WTC11 (cell line): ENCODE measurements at regions not wholly inside any gene's neighbourhood (a gene's known extent, or its start where the extent isn't known, plus 50 kb on each side); places are given as distances from the start of the nearest gene placed in this dataset.

Source experiments
- ATAC-seq: fragments of 200-7000 bp; cut with Tn5 transposase; 2 replicates; pipeline ENCODE4 v1.10.0; 2021; ENCODE audit warnings: mild to moderate bottlenecking, moderate library complexity
- CTCF ChIA-PET: fragments of 300-600 bp; sonication (Branson Sonifier 250); formaldehyde crosslinking; loops from one replicate; lab custom pipeline; 2021; ENCODE audit warnings: antibody characterized with exemption; lab: Charles Lee
- POLR2A ChIA-PET: fragments of 350-600 bp; sonication (Branson Sonifier 250); formaldehyde crosslinking; loops from one replicate; lab custom pipeline; 2021; ENCODE audit warnings: antibody characterized with exemption; lab: Charles Lee
- DNase-seq: peaks from one replicate; pipeline ENCODE4 v3.0.0; 2021; ENCODE audit warnings: low spot score
- H3K27ac Mint-ChIP-seq: 2 replicates; pipeline ENCODE4 v1.8.0; 2021; ENCODE audit warnings: mixed read lengths
- H3K27me3 Mint-ChIP-seq: 2 replicates; pipeline ENCODE4 v1.8.0; 2021; ENCODE audit warnings: low read depth, mild to moderate bottlenecking, moderate library complexity, mixed read lengths
- H3K36me3 Mint-ChIP-seq: 2 replicates; pipeline ENCODE4 v1.8.0; 2021; ENCODE audit warnings: mixed read lengths
- H3K4me1 Mint-ChIP-seq: 2 replicates; pipeline ENCODE4 v1.8.0; 2022; ENCODE audit warnings: mixed read lengths
- H3K4me3 Mint-ChIP-seq: 2 replicates; pipeline ENCODE4 v1.8.0; 2021; ENCODE audit warnings: mild to moderate bottlenecking, moderate library complexity, mixed read lengths
- H3K9me3 Mint-ChIP-seq: 2 replicates; pipeline ENCODE4 v1.8.0; 2021; ENCODE audit warnings: mixed read lengths
- ATF1 ChIP-seq: sonication (generic); formaldehyde crosslinking; IDR thresholded peaks from 2 replicates; pipeline ENCODE4 v1.8.1; 2023; ENCODE audit warnings: mild to moderate bottlenecking, moderate library complexity, missing genetic modification reagents
- ELF4 ChIP-seq: sonication (generic); formaldehyde crosslinking; IDR thresholded peaks from 2 replicates; pipeline ENCODE4 v1.8.1; 2022; ENCODE audit warnings: low read depth, mild to moderate bottlenecking, moderate library complexity, missing genetic modification reagents
- EMX1 ChIP-seq: fragments of 250-450 bp; sonication (Bioruptor Pico); IDR thresholded peaks from 2 replicates; pipeline ENCODE4 v1.8.0; 2021; ENCODE audit warnings: mild to moderate bottlenecking
- FOXP1 ChIP-seq: sonication (generic); formaldehyde crosslinking; IDR thresholded peaks from 2 replicates; pipeline ENCODE4 v1.8.0; 2022; ENCODE audit warnings: missing genetic modification reagents, mild to moderate bottlenecking, moderate library complexity, borderline replicate concordance
- NFE2L1 ChIP-seq: sonication (generic); formaldehyde crosslinking; IDR thresholded peaks from 2 replicates; pipeline ENCODE4 v1.8.1; 2023; ENCODE audit warnings: missing genetic modification reagents
- NR2C2 ChIP-seq: sonication (generic); formaldehyde crosslinking; IDR thresholded peaks from 2 replicates; pipeline ENCODE4 v1.8.0; 2022; ENCODE audit warnings: mild to moderate bottlenecking, missing genetic modification reagents
- RORB ChIP-seq: fragments of 250-450 bp; sonication (Bioruptor Pico); IDR thresholded peaks from 2 replicates; pipeline ENCODE4 v1.9.0; 2021; ENCODE audit warnings: mild to moderate bottlenecking
- SP1 ChIP-seq: sonication (generic); formaldehyde crosslinking; conservative IDR thresholded peaks from 2 replicates; pipeline ENCODE4 v1.8.1; 2022; ENCODE audit warnings: missing genetic modification reagents
- TCF7 ChIP-seq: sonication (generic); formaldehyde crosslinking; IDR thresholded peaks from 2 replicates; pipeline ENCODE4 v1.8.0; 2022; ENCODE audit warnings: mild to moderate bottlenecking, low read depth, missing genetic modification reagents, moderate library complexity
- TF ChIP-seq, protein P1 (sequence below): sonication (generic); formaldehyde crosslinking; conservative IDR thresholded peaks from 2 replicates; pipeline ENCODE4 v1.8.1; 2022; ENCODE audit warnings: mild to moderate bottlenecking, missing genetic modification reagents
- TF ChIP-seq, protein P2 (sequence below): sonication (generic); formaldehyde crosslinking; IDR thresholded peaks from 2 replicates; pipeline ENCODE4 v1.8.0; 2022; ENCODE audit warnings: mild to moderate bottlenecking, missing genetic modification reagents
- TF ChIP-seq, protein P3 (sequence below): sonication (generic); formaldehyde crosslinking; IDR thresholded peaks from 2 replicates; pipeline ENCODE4 v1.8.1; 2023; ENCODE audit warnings: mild to moderate bottlenecking, missing genetic modification reagents, borderline replicate concordance
- TF ChIP-seq, protein P4 (sequence below): sonication (generic); formaldehyde crosslinking; IDR thresholded peaks from 2 replicates; pipeline ENCODE4 v1.8.0; 2023; ENCODE audit warnings: missing genetic modification reagents, mild to moderate bottlenecking, borderline replicate concordance
- TF ChIP-seq, protein P5 (sequence below): sonication (generic); formaldehyde crosslinking; IDR thresholded peaks from 2 replicates; pipeline ENCODE4 v1.8.1; 2022; ENCODE audit warnings: missing genetic modification reagents, borderline replicate concordance
- TF ChIP-seq, protein P6 (sequence below): fragments of 250-450 bp; sonication (Bioruptor Pico); IDR thresholded peaks from 2 replicates; pipeline ENCODE4 v2.1.2; 2022; ENCODE audit warnings: mild to moderate bottlenecking, moderate library complexity

DNA sequence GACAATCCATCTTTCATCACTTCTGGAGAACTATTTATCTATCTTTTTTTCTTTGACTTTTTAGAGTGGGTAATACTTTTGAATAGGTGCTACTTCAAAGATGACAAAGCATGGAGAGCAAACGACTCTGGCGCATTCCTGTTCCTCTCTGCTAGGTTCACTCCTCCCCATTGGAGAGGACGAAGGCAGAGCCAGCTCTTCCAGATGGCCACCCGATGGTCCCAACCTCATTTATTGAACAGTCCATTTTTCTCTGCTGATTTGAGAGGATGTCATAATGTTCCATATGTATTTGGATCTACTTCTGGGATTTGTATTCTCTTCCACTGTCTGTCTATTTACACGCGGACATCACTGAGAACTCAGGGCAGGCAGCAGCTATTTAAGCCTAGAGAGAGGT, 284.3 kb upstream of the CXCR4 start:
- Mint-ChIP-seq H3K27ac (no peak overlapping the region), H3K4me1 (peaks cover 6% of the 10 kb centered on the region), H3K27me3 (peaks cover 8% of the 10 kb centered on the region; the same call in 1 of the 2 replicates), H3K9me3 (no peaks in the 10 kb centered on the region), H3K4me3 (no peak overlapping the region), H3K36me3 (no peaks in the 10 kb centered on the region)
- no peak for TF ChIP-seq ATF1 (CRISPR knock-in tag)
- TF ChIP-seq SP1, result no peak
- TF ChIP-seq, protein P1, sequence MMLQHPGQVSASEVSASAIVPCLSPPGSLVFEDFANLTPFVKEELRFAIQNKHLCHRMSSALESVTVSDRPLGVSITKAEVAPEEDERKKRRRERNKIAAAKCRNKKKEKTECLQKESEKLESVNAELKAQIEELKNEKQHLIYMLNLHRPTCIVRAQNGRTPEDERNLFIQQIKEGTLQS (CRISPR knock-in tag), result no peak
- TF ChIP-seq ELF4, result no peak
- TF ChIP-seq FOXP1, result no peak
- TF ChIP-seq, protein P2, sequence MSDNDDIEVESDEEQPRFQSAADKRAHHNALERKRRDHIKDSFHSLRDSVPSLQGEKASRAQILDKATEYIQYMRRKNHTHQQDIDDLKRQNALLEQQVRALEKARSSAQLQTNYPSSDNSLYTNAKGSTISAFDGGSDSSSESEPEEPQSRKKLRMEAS (CRISPR knock-in tag), result no peak
- no peak for TF ChIP-seq NFE2L1 (CRISPR knock-in tag)
- TF ChIP-seq, protein P3, sequence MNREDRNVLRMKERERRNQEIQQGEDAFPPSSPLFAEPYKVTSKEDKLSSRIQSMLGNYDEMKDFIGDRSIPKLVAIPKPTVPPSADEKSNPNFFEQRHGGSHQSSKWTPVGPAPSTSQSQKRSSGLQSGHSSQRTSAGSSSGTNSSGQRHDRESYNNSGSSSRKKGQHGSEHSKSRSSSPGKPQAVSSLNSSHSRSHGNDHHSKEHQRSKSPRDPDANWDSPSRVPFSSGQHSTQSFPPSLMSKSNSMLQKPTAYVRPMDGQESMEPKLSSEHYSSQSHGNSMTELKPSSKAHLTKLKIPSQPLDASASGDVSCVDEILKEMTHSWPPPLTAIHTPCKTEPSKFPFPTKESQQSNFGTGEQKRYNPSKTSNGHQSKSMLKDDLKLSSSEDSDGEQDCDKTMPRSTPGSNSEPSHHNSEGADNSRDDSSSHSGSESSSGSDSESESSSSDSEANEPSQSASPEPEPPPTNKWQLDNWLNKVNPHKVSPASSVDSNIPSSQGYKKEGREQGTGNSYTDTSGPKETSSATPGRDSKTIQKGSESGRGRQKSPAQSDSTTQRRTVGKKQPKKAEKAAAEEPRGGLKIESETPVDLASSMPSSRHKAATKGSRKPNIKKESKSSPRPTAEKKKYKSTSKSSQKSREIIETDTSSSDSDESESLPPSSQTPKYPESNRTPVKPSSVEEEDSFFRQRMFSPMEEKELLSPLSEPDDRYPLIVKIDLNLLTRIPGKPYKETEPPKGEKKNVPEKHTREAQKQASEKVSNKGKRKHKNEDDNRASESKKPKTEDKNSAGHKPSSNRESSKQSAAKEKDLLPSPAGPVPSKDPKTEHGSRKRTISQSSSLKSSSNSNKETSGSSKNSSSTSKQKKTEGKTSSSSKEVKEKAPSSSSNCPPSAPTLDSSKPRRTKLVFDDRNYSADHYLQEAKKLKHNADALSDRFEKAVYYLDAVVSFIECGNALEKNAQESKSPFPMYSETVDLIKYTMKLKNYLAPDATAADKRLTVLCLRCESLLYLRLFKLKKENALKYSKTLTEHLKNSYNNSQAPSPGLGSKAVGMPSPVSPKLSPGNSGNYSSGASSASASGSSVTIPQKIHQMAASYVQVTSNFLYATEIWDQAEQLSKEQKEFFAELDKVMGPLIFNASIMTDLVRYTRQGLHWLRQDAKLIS, result no peak
- TF ChIP-seq, protein P4, sequence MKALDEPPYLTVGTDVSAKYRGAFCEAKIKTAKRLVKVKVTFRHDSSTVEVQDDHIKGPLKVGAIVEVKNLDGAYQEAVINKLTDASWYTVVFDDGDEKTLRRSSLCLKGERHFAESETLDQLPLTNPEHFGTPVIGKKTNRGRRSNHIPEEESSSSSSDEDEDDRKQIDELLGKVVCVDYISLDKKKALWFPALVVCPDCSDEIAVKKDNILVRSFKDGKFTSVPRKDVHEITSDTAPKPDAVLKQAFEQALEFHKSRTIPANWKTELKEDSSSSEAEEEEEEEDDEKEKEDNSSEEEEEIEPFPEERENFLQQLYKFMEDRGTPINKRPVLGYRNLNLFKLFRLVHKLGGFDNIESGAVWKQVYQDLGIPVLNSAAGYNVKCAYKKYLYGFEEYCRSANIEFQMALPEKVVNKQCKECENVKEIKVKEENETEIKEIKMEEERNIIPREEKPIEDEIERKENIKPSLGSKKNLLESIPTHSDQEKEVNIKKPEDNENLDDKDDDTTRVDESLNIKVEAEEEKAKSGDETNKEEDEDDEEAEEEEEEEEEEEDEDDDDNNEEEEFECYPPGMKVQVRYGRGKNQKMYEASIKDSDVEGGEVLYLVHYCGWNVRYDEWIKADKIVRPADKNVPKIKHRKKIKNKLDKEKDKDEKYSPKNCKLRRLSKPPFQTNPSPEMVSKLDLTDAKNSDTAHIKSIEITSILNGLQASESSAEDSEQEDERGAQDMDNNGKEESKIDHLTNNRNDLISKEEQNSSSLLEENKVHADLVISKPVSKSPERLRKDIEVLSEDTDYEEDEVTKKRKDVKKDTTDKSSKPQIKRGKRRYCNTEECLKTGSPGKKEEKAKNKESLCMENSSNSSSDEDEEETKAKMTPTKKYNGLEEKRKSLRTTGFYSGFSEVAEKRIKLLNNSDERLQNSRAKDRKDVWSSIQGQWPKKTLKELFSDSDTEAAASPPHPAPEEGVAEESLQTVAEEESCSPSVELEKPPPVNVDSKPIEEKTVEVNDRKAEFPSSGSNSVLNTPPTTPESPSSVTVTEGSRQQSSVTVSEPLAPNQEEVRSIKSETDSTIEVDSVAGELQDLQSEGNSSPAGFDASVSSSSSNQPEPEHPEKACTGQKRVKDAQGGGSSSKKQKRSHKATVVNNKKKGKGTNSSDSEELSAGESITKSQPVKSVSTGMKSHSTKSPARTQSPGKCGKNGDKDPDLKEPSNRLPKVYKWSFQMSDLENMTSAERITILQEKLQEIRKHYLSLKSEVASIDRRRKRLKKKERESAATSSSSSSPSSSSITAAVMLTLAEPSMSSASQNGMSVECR (CRISPR knock-in tag), result no peak
- no peak for TF ChIP-seq TCF7 (CRISPR knock-in tag)
- DNase-seq (no peak), ATAC-seq (no peak)
- ChIA-PET CTCF (no interaction called here), POLR2A (no interaction called here)

DNA sequence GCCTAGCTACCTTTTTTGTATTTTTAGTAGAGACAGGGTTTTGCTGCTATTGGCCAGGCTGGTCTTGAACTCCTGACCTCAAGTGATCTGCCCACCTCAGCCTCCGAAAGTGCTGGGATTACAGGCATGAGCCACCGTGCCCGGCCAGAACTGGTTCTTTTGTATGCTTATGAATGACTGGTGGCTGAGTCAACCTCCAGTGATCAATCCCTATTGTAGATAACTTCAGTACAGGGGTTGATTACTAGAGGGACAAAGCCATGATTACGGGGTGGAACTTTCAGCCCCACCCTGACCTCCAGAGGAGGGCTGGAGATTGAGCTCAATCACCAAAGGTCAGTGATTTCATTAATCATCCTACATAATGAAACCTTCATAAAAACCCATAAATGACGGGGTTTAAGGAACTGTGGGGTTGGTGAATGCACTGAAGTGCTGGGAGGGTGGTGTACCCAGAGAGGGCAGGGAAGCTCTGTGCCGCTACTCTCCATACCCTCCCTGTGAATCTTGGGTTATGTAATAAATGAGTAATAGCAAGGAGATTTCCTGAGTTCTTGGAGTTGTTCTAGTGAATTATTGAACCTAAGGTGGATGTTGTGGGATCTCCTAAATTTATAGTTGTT, 281.8 kb upstream of the CXCR4 start:
- POLR2A ChIA-PET, result no interaction called here
- Mint-ChIP-seq H3K9me3 (no peaks in the 10 kb centered on the region), H3K4me1 (no peaks in the 10 kb centered on the region), H3K4me3 (no peak overlapping the region), H3K27ac (no peak overlapping the region), H3K27me3 (peaks cover 3% of the 10 kb centered on the region; the same call in 1 of the 2 replicates), H3K36me3 (no peaks in the 10 kb centered on the region)
- ATAC-seq (no peak), DNase-seq (no peak)
- CTCF ChIA-PET, result no interaction called here
- TF ChIP-seq, protein P5, sequence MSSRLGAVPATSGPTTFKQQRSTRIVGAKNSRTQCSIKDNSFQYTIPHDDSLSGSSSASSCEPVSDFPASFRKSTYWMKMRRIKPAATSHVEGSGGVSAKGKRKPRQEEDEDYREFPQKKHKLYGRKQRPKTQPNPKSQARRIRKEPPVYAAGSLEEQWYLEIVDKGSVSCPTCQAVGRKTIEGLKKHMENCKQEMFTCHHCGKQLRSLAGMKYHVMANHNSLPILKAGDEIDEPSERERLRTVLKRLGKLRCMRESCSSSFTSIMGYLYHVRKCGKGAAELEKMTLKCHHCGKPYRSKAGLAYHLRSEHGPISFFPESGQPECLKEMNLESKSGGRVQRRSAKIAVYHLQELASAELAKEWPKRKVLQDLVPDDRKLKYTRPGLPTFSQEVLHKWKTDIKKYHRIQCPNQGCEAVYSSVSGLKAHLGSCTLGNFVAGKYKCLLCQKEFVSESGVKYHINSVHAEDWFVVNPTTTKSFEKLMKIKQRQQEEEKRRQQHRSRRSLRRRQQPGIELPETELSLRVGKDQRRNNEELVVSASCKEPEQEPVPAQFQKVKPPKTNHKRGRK (CRISPR knock-in tag), result no peak
- TF ChIP-seq RORB, result no peak
- TF ChIP-seq, protein P6, sequence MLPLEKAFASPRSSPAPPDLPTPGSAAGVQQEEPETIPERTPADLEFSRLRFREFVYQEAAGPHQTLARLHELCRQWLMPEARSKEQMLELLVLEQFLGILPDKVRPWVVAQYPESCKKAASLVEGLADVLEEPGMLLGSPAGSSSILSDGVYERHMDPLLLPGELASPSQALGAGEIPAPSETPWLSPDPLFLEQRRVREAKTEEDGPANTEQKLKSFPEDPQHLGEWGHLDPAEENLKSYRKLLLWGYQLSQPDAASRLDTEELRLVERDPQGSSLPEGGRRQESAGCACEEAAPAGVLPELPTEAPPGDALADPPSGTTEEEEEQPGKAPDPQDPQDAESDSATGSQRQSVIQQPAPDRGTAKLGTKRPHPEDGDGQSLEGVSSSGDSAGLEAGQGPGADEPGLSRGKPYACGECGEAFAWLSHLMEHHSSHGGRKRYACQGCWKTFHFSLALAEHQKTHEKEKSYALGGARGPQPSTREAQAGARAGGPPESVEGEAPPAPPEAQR, result no peak
- no peak for TF ChIP-seq NR2C2 (CRISPR knock-in tag)
- TF ChIP-seq EMX1 (CRISPR knock-in tag), result no peak
